CD14-positive monocyte (primary cell): ENCODE measurements at regions not wholly inside any gene's neighbourhood (a gene's known extent, or its start where the extent isn't known, plus 50 kb on each side); places are given as distances from the start of the nearest gene placed in this dataset.
A peak's percentile ranks its signal among the peaks of the same experiment; 100 is the strongest.

Experiments used
- DNase-seq, 3 donors: peaks; one replicate each; pipeline ENCODE4 v3.0.0-alpha.2; 2011 to 2022
- H2AFZ ChIP-seq: 2 replicates; pipeline ENCODE4 v1.6.0; 2012; ENCODE audit warnings: mild to moderate bottlenecking, low read depth, low read length, inconsistent platforms; ENCODE audit not compliant: insufficient read depth, poor library complexity, severe bottlenecking
- H3K27ac ChIP-seq, 2 donors: 1 replicate in 1 of 2; 2 replicates in 1 of 2; pipeline ENCODE4 v1.5.1; 2012 to 2013; ENCODE audit warnings: low read length in 2 of 2, control low read depth in 1 of 2, inconsistent platforms in 1 of 2, low read depth in 1 of 2, mild to moderate bottlenecking in 1 of 2
- H3K27me3 ChIP-seq, 2 donors: one replicate each; pipeline versions ENCODE4 v1.6.0 to v1.6.1; 2011 to 2013; ENCODE audit warnings: low read length in 2 of 2; ENCODE audit not compliant: control insufficient read depth in 2 of 2, insufficient read depth in 2 of 2
- H3K36me3 ChIP-seq, 2 donors: replicated peaks in 1 of 2; 1 replicate in 1 of 2; 2 replicates in 1 of 2; pipeline versions ENCODE4 v1.5.1 to v1.6.1; 2012 to 2013; ENCODE audit warnings: low read length in 2 of 2, control low read depth in 1 of 2, inconsistent platforms in 1 of 2, mild to moderate bottlenecking in 1 of 2; ENCODE audit not compliant: insufficient read depth in 2 of 2, control insufficient read depth in 1 of 2
- H3K4me1 ChIP-seq, 2 donors: 1 replicate in 1 of 2; 2 replicates in 1 of 2; pipeline versions ENCODE4 v1.5.1 to v1.6.1; 2012 to 2013; ENCODE audit warnings: low read length in 2 of 2, control low read depth in 1 of 2, inconsistent platforms in 1 of 2, mild to moderate bottlenecking in 1 of 2, moderate library complexity in 1 of 2; ENCODE audit not compliant: insufficient read depth in 2 of 2, control insufficient read depth in 1 of 2
- H3K4me2 ChIP-seq: replicated peaks from 2 replicates; pipeline ENCODE3; 2012; ENCODE audit warnings: low read length, moderate library complexity, mild to moderate bottlenecking; ENCODE audit not compliant: poor library complexity, severe bottlenecking; ENCODE audit errors: extremely low read depth
- H3K4me3 ChIP-seq, 3 experiments: fragments of 200-600 bp in 1 of 3; sonication (generic) in 1 of 3; replicated peaks in 1 of 3; 1 replicate in 2 of 3; 2 replicates in 1 of 3; pipeline ENCODE4 v1.5.1; 2011 to 2013; ENCODE audit warnings: low read length in 3 of 3, mild to moderate bottlenecking in 3 of 3, control low read depth in 2 of 3, low read depth in 2 of 3, inconsistent platforms in 1 of 3, moderate library complexity in 1 of 3
- H3K79me2 ChIP-seq: 2 replicates; pipeline ENCODE4 v1.6.0; 2012; ENCODE audit warnings: mild to moderate bottlenecking, control low read depth, inconsistent platforms, low read length, moderate library complexity; ENCODE audit not compliant: insufficient read depth
- H3K9ac ChIP-seq: 2 replicates; pipeline ENCODE4 v1.6.0; 2017; ENCODE audit warnings: low read length, mild to moderate bottlenecking; ENCODE audit not compliant: insufficient read depth, poor library complexity, severe bottlenecking
- H3K9me3 ChIP-seq, 2 donors: replicated peaks in 1 of 2; 1 replicate in 1 of 2; 2 replicates in 1 of 2; pipeline versions ENCODE4 v1.5.1 to v1.6.1; 2012 to 2013; ENCODE audit warnings: low read length in 2 of 2, control low read depth in 1 of 2; ENCODE audit not compliant: control insufficient read depth in 1 of 2, insufficient read depth in 1 of 2
- H4K20me1 ChIP-seq: 2 replicates; pipeline ENCODE4 v1.6.0; 2012; ENCODE audit warnings: mild to moderate bottlenecking, low read length, control low read depth, moderate library complexity; ENCODE audit not compliant: insufficient read depth
- H3K27ac Mint-ChIP-seq, 7 donors: one replicate each; pipeline ENCODE4 v1.8.0; 2020; ENCODE audit warnings: mild to moderate bottlenecking in 7 of 7, mixed read lengths in 7 of 7, moderate library complexity in 6 of 7, inconsistent platforms in 2 of 7
- H3K27me3 Mint-ChIP-seq, 3 donors: one replicate each; pipeline ENCODE4 v1.8.0; 2021 to 2022; ENCODE audit warnings: low read depth in 3 of 3, mild to moderate bottlenecking in 3 of 3, mixed read lengths in 3 of 3, moderate library complexity in 3 of 3, inconsistent platforms in 1 of 3
- H3K36me3 Mint-ChIP-seq, 2 donors: one replicate each; pipeline ENCODE4 v1.8.0; 2020; ENCODE audit warnings: mixed read lengths in 2 of 2, inconsistent platforms in 1 of 2, mild to moderate bottlenecking in 1 of 2
- H3K4me1 Mint-ChIP-seq: one replicate; pipeline ENCODE4 v1.8.0; 2020; ENCODE audit warnings: mild to moderate bottlenecking, mixed read lengths
- H3K4me3 Mint-ChIP-seq, 2 donors: one replicate each; pipeline ENCODE4 v1.8.0; 2020; ENCODE audit warnings: mild to moderate bottlenecking in 2 of 2, mixed read lengths in 2 of 2, moderate library complexity in 1 of 2
- H3K9me3 Mint-ChIP-seq, 7 donors: one replicate each; pipeline ENCODE4 v1.8.0; 2020 to 2022; ENCODE audit warnings: mixed read lengths in 7 of 7, mild to moderate bottlenecking in 6 of 7, moderate library complexity in 6 of 7, inconsistent platforms in 2 of 7
- WGBS: methylation state at CpG from one replicate; pipeline ENCODE4 v1.1.5; 2013; ENCODE audit warnings: missing lambda C conversion rate; ENCODE audit not compliant: insufficient coverage; 5-methylcytosine and 5-hydroxymethylcytosine counted together
- intact Hi-C, 2 donors: fragments of 100-400 bp; cut with micrococcal nuclease; formaldehyde crosslinking; loops; one replicate each; pipeline versions ENCODE4 v1.15.0 to v1.15.1; 2023
- TF ChIP-seq, protein P1 (sequence below): fragments of 200-600 bp; IDR thresholded peaks from one replicate; pipeline ENCODE4 v1.8.0; 2022; ENCODE audit warnings: antibody characterized with exemption, mild to moderate bottlenecking

DNA sequence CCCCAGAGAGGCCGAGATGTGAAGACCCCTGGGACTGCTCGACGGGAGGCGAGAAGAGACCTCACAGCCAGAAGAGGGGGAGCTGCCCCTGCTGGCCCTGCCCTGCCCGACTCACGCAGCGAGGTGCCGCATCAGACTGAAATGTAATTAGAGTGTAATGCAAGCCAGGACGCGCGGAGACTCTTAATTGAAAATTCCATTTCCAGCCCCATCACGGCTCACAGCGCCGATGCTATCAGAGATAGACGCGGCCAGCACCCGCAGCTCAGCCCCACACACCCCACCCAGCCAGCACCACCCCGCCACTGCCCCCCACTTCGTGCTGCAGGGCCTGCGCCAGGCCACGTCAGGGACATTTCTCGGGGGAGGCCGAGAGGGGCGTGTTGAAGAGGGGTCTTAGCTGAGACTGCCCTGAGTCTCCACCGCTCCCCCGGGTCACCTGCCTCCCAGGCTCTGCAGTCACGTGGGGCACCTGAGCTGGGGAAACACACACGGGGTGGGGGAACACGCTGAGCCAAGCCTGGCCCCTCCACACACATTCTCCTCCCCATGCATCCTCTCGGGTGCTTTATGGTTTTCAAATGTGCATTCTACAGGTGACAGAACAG, 78.1 kb downstream of the TEX51 start:
- H3K9ac ChIP-seq, result peak overlapping the region; percentile 32
- no peak overlapping the region for H3K4me3 ChIP-seq
- no peak overlapping the region for H3K4me2 ChIP-seq
- H3K9me3 Mint-ChIP-seq, result peaks cover 0 to 3% (median 0%) of the 10 kb centered on the region in 7 donors
- no peak for DNase-seq
- H3K36me3 Mint-ChIP-seq, result no peaks in the 10 kb centered on the region
- intact Hi-C loops, result no loop called here
- 99% methylated on average over 14 of the region's 30 CpGs for WGBS
- H3K27ac ChIP-seq, result no peak overlapping the region
- no peaks in the 10 kb centered on the region for H3K36me3 ChIP-seq
- no peaks in the 10 kb centered on the region for H4K20me1 ChIP-seq
- H3K4me1 ChIP-seq, result peaks cover 20 to 21% of the 10 kb centered on the region in 2 donors
- H3K27ac Mint-ChIP-seq, result no peak overlapping the region
- no peaks in the 10 kb centered on the region for H3K9me3 ChIP-seq
- H3K79me2 ChIP-seq, result no peaks in the 10 kb centered on the region
- TF ChIP-seq, protein P1, sequence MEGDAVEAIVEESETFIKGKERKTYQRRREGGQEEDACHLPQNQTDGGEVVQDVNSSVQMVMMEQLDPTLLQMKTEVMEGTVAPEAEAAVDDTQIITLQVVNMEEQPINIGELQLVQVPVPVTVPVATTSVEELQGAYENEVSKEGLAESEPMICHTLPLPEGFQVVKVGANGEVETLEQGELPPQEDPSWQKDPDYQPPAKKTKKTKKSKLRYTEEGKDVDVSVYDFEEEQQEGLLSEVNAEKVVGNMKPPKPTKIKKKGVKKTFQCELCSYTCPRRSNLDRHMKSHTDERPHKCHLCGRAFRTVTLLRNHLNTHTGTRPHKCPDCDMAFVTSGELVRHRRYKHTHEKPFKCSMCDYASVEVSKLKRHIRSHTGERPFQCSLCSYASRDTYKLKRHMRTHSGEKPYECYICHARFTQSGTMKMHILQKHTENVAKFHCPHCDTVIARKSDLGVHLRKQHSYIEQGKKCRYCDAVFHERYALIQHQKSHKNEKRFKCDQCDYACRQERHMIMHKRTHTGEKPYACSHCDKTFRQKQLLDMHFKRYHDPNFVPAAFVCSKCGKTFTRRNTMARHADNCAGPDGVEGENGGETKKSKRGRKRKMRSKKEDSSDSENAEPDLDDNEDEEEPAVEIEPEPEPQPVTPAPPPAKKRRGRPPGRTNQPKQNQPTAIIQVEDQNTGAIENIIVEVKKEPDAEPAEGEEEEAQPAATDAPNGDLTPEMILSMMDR, result no peak
- H3K27me3 ChIP-seq, result no peaks in the 10 kb centered on the region
- H3K4me1 Mint-ChIP-seq, result peaks cover 23% of the 10 kb centered on the region
- H3K4me3 Mint-ChIP-seq, result no peak overlapping the region
- peaks cover 2 to 10% (median 9%) of the 10 kb centered on the region in 3 donors for H3K27me3 Mint-ChIP-seq
- peak overlapping the region; percentile 65 for H2AFZ ChIP-seq

DNA sequence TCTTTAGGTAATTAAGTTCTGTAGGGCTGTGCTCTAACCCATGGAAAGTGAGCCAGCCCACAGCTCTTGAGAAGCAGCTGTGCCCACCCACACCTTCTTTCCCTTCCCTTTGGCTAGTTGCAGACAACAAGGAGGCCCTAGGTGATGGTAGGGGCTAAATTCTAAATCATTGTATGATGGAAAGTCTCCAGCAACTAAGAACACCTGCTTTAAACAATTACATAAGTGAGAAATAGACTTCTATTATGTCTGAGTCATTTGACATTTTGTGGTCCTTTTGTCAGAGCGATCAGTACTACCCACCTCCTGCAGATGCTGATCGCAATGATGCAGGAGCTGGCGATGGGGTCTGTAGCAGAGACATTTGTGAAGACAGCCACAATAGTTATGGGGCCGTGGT, 79.6 kb downstream of the TEX51 start:
- H2AFZ ChIP-seq, result no peak overlapping the region
- Mint-ChIP-seq H3K4me1 (peaks cover 21% of the 10 kb centered on the region), H3K4me3 (no peak overlapping the region), H3K9me3 (peaks cover 0 to 3% (median 0%) of the 10 kb centered on the region in 7 donors), H3K36me3 (no peaks in the 10 kb centered on the region), H3K27me3 (peaks cover under 1 to 3% (median 2%) of the 10 kb centered on the region in 3 donors), H3K27ac (no peak overlapping the region)
- no peaks in the 10 kb centered on the region for H3K36me3 ChIP-seq
- H3K4me2 ChIP-seq, result no peak overlapping the region
- no peaks in the 10 kb centered on the region for H3K79me2 ChIP-seq
- DNase-seq, result no peak
- H3K27ac ChIP-seq, result no peak overlapping the region
- WGBS, result no CpG with 5 or more reads among the region's 4 CpGs
- H3K4me3 ChIP-seq, result no peak overlapping the region
- no peaks in the 10 kb centered on the region for H4K20me1 ChIP-seq
- peaks cover 14 to 16% of the 10 kb centered on the region in 2 donors for H3K4me1 ChIP-seq
- no peaks in the 10 kb centered on the region for H3K27me3 ChIP-seq
- H3K9ac ChIP-seq, result no peak overlapping the region
- intact Hi-C loops, result no loop called here
- TF ChIP-seq, protein P1, result no peak
- H3K9me3 ChIP-seq, result no peaks in the 10 kb centered on the region
